COLO668 (cell line): ENCODE measurements at regions not wholly inside any gene's neighbourhood (a gene's known extent, or its start where the extent isn't known, plus 50 kb on each side); places are given as distances from the start of the nearest gene placed in this dataset.
"Not testable (repeated sequence)": the region's sequence is repeated elsewhere in the genome, so short reads cannot be mapped to it uniquely, and the experiment has no call there.

Experiments used
- DNase-seq: peaks from one replicate; lab custom pipeline; 2025; ENCODE audit not compliant: unreplicated experiment; lab: John Stamatoyannopoulos, UW

- DNase-seq = not testable (repeated sequence)
These were observed 52.3 kb upstream of the MARK1 start for GRCh38 chr1:220475608-220476007.

- not testable (repeated sequence) for DNase-seq
These were observed 52.8 kb upstream of the MARK1 start for GRCh38 chr1:220475141-220475540.

- no peak for DNase-seq
These were observed 54.5 kb upstream of the MARK1 start for GRCh38 chr1:220473440-220473839.

- DNase-seq = peak; percentile 64
These were observed 65.2 kb upstream of the MARK1 start for GRCh38 chr1:220462752-220463151.

GRCh38 chr1:220458936-220459335 is 69.0 kb upstream of the MARK1 start:
- no peak for DNase-seq

GRCh38 chr1:220457957-220458609 is 69.9 kb upstream of the MARK1 start:
- DNase-seq = no peak

- DNase-seq = no peak
These were observed 72.4 kb upstream of the MARK1 start for GRCh38 chr1:220455559-220455958.

GRCh38 chr1:220454155-220454777 is 73.7 kb upstream of the MARK1 start:
- no peak for DNase-seq

GRCh38 chr1:220453371-220453770 is 74.6 kb upstream of the MARK1 start:
- no peak for DNase-seq

GRCh38 chr1:220451532-220451931 is 76.4 kb upstream of the MARK1 start:
- DNase-seq = no peak

- DNase-seq = no peak
These were observed 77.0 kb upstream of the MARK1 start for GRCh38 chr1:220450927-220451326.

GRCh38 chr1:220448217-220448616 is 79.7 kb upstream of the MARK1 start:
- no peak for DNase-seq

GRCh38 chr1:220444586-220444985 is 83.3 kb upstream of the MARK1 start:
- not testable (repeated sequence) for DNase-seq

GRCh38 chr1:220441211-220441610 is 86.7 kb upstream of the MARK1 start:
- no peak for DNase-seq

GRCh38 chr1:220438741-220439140 is 89.2 kb upstream of the MARK1 start:
- DNase-seq = no peak

GRCh38 chr1:220432408-220432807 is 95.5 kb upstream of the MARK1 start:
- peak; percentile 28 for DNase-seq

GRCh38 chr1:220431554-220432239 is 96.2 kb upstream of the MARK1 start:
- DNase-seq = no peak

- no peak for DNase-seq
These were observed 97.3 kb upstream of the MARK1 start for GRCh38 chr1:220430586-220430985.

- DNase-seq = no peak
These were observed 97.9 kb upstream of the MARK1 start for GRCh38 chr1:220430059-220430458.

- no peak for DNase-seq
These were observed 100.9 kb upstream of the MARK1 start for GRCh38 chr1:220426989-220427388.

- no peak for DNase-seq
These were observed 102.1 kb upstream of the MARK1 start for GRCh38 chr1:220425852-220426251.

GRCh38 chr1:220421508-220421907 is 106.4 kb upstream of the MARK1 start:
- DNase-seq = no peak
